ENCODE measurements at regions not wholly inside any gene's neighbourhood (a gene's known extent, or its start where the extent isn't known, plus 50 kb on each side); places are given as distances from the start of the nearest gene placed in this dataset.

DNA sequence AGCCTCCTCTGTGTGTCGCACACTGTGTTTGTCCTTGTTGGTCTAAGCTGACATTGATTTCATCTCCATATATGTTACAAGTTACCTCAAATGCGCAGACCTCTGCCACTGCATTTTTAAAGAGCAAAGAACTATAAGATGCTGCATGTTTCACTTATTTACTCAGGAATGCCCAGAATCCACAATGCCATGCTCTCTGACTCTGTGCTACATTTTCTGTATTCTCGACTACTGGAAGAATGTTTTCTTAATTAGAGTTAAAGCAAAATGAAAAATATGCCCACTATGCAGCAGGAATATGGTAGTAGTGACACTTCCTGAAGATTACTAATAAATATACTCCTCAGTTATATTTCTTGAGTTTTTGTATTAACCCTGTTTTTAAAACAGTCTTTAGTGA is 296.4 kb downstream of the HACE1 start:
- TF ChIP-seq, protein P1, sequence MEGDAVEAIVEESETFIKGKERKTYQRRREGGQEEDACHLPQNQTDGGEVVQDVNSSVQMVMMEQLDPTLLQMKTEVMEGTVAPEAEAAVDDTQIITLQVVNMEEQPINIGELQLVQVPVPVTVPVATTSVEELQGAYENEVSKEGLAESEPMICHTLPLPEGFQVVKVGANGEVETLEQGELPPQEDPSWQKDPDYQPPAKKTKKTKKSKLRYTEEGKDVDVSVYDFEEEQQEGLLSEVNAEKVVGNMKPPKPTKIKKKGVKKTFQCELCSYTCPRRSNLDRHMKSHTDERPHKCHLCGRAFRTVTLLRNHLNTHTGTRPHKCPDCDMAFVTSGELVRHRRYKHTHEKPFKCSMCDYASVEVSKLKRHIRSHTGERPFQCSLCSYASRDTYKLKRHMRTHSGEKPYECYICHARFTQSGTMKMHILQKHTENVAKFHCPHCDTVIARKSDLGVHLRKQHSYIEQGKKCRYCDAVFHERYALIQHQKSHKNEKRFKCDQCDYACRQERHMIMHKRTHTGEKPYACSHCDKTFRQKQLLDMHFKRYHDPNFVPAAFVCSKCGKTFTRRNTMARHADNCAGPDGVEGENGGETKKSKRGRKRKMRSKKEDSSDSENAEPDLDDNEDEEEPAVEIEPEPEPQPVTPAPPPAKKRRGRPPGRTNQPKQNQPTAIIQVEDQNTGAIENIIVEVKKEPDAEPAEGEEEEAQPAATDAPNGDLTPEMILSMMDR (IDR thresholded peaks at IDR 0.05), result no peak
- TF ChIP-seq POLR2A (IDR thresholded peaks at IDR 0.05), result no peak
